Naive B cell (primary cell): ENCODE measurements at regions not wholly inside any gene's neighbourhood (a gene's known extent, or its start where the extent isn't known, plus 50 kb on each side); places are given as distances from the start of the nearest gene placed in this dataset.
A peak's percentile ranks its signal among the peaks of the same experiment; 100 is the strongest.

ENCODE experiments used
- ATAC-seq, 2 donors: fragments of 150-1000 bp; cut with Tn5 transposase; 2 replicates each; pipeline ENCODE4 v1.10.0; 2021; ENCODE audit warnings: low read depth in 2 of 2, mild to moderate bottlenecking in 2 of 2, moderate library complexity in 2 of 2
- DNase-seq: peaks from one replicate; pipeline ENCODE4 v3.0.0; 2022
- H3K27ac Mint-ChIP-seq, 6 donors: one replicate each; pipeline ENCODE4 v1.8.0; 2020 to 2022; ENCODE audit warnings: mild to moderate bottlenecking in 6 of 6, mixed read lengths in 6 of 6, moderate library complexity in 5 of 6, inconsistent platforms in 2 of 6
- H3K27me3 Mint-ChIP-seq, 3 donors: one replicate each; pipeline ENCODE4 v1.8.0; 2021 to 2022; ENCODE audit warnings: mixed read lengths in 3 of 3, mild to moderate bottlenecking in 1 of 3
- H3K36me3 Mint-ChIP-seq, 2 donors: one replicate each; pipeline ENCODE4 v1.8.0; 2020 to 2022; ENCODE audit warnings: mixed read lengths in 2 of 2, inconsistent platforms in 1 of 2, mild to moderate bottlenecking in 1 of 2
- H3K4me1 Mint-ChIP-seq, 3 donors: one replicate each; pipeline ENCODE4 v1.8.0; 2020 to 2022; ENCODE audit warnings: mixed read lengths in 3 of 3, inconsistent platforms in 1 of 3, mild to moderate bottlenecking in 1 of 3, moderate library complexity in 1 of 3
- H3K4me3 Mint-ChIP-seq, 8 donors: one replicate each; pipeline ENCODE4 v1.8.0; 2020 to 2022; ENCODE audit warnings: mild to moderate bottlenecking in 8 of 8, mixed read lengths in 8 of 8, moderate library complexity in 8 of 8, inconsistent platforms in 2 of 8
- H3K9me3 Mint-ChIP-seq, 7 donors: one replicate each; pipeline ENCODE4 v1.8.0; 2020 to 2022; ENCODE audit warnings: mixed read lengths in 7 of 7, mild to moderate bottlenecking in 5 of 7, inconsistent platforms in 2 of 7, moderate library complexity in 1 of 7

DNA sequence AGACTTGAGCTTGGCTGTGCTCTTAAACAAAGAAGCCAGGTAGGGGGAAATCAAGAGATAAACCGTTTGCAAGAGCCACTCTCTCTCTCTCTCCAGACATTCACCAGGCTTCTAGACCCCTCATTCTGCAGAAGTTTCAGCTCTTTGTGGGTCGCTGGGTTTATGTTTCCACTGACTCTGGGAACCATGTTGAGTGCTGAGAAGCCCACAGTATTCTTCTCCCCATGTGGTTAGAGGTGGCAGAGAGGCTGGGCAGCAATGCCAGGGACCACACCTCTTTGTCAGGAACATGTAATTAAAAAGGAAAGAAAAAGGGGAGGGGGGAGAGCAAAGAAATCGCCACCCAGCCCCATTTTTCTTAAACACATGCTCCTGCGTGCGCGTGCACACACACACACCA, 154.8 kb upstream of the SOX9 start:
- DNase-seq: no peak
- ATAC-seq: no peak
- H3K36me3 Mint-ChIP-seq: no peaks in the 10 kb centered on the region
- no peak overlapping the region for H3K4me3 Mint-ChIP-seq
- peaks cover 0 to 5% (median under 1%) of the 10 kb centered on the region in 7 donors for H3K9me3 Mint-ChIP-seq
- H3K27me3 Mint-ChIP-seq: no peaks in the 10 kb centered on the region
- H3K4me1 Mint-ChIP-seq: no peaks in the 10 kb centered on the region
- H3K27ac Mint-ChIP-seq: no peak overlapping the region

DNA sequence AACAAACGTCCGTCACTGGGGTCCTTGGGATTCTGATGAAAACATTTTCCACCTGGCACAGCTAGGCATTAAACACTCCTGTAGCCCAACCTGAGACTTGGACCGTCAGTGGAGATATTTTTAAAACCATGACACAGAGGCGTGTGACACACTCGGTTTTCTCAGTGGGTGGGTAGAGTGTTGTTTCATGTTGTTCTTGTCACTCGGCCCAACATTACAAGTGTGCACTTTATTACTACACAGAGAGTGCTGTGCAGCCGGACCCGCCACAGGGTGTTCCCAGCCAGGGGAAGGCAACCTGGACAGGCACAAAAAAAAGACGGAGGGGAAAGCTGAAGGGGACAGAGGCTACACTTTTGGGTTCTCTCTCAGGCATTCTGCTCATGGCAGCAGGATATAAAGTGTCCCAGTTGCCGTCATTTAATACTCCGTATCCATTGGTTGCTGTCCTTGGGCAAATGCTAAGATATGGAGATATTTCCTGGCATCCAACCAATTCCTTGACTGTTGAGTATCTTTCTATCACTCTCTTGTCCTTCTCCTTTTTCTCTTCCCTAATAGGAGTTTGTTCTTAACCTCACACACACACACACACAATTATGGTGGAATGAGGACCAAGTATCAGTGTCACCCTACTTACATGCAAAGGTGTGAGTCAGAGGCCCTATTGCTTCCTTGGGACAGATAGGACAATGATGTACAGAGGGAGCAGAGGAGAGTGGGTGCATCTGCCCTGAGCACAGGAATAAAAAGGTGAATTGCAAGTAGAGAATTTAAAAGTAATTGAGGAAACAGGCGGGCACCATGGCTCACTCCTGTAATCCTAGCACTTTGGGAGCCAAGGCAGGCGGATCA, 154.1 kb upstream of the SOX9 start:
- Mint-ChIP-seq H3K27ac (peak overlapping the region in 1 of 6 donors; percentile 61), H3K36me3 (no peaks in the 10 kb centered on the region), H3K4me1 (no peaks in the 10 kb centered on the region), H3K9me3 (peaks cover 0 to 5% (median 2%) of the 10 kb centered on the region in 7 donors), H3K4me3 (no peak overlapping the region), H3K27me3 (no peaks in the 10 kb centered on the region)
- ATAC-seq: no peak
- no peak for DNase-seq

DNA sequence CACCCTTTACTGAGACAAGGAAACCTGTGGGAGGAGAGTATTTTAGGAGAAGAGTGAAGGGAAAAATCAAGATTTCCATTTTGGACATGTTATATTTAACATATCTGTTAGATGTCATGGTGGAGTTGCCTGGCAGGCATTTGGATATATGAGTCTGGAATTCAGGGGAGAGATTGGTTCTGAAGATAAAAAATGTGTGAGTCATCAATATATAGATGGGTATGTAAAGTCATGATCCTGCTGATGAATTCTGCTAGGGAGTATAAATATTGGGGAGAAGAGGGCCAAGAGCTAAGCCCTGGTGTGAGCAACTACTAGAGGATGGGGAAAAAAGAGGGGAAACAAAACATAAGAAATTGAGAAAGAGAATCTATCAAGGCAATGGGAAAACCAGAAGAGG, 151.3 kb upstream of the SOX9 start:
- no peaks in the 10 kb centered on the region for H3K4me1 Mint-ChIP-seq
- H3K9me3 Mint-ChIP-seq: peaks cover 0 to 8% (median 2%) of the 10 kb centered on the region in 7 donors
- H3K27me3 Mint-ChIP-seq: no peaks in the 10 kb centered on the region
- ATAC-seq (no peak), DNase-seq (no peak)
- H3K36me3 Mint-ChIP-seq: no peaks in the 10 kb centered on the region
- no peak overlapping the region for H3K27ac Mint-ChIP-seq
- no peak overlapping the region for H3K4me3 Mint-ChIP-seq

DNA sequence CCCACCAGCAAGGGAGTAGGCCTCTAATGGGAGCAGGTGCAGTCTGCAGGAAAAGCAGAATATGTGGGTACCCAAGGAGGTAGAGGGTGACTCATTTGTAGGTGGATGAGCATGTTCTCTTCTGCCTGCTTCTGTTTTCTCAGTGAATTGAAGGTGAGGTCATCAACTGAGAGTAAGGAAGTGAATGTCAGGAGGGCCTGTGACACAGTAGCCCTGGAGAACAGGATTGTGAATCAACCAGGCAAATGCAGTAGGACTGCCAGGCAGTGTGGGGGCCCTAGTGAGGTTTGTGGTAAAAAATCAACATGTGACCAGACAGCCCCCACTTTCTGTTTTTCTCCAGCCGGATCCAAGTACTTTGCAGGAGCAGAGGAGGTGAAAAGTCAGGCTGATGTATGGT, 150.5 kb upstream of the SOX9 start:
- Mint-ChIP-seq H3K4me3 (no peak overlapping the region), H3K27me3 (no peaks in the 10 kb centered on the region), H3K9me3 (peaks cover 0 to 12% (median 2%) of the 10 kb centered on the region in 7 donors), H3K27ac (no peak overlapping the region), H3K36me3 (no peaks in the 10 kb centered on the region), H3K4me1 (no peaks in the 10 kb centered on the region)
- DNase-seq (no peak), ATAC-seq (no peak)

DNA sequence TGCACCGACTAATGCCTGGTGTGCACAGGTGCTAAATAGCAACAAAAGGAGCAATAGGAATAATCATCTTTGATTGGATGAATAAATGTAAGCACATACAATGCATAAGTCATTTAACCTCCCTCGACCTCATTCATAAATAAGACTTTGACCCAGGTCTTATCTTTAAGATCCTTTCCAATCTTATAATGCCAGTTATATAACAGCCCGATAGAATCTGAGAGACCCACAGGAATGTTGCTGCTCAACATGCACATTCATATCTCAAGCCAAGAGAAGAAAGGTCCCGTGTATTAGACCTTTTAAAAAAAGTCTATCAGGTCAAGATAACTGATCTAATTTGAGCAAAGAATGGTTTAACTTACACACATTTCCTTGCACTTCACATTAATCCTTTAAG, 146.8 kb upstream of the SOX9 start:
- H3K27ac Mint-ChIP-seq: no peak overlapping the region
- H3K4me3 Mint-ChIP-seq: no peak overlapping the region
- H3K27me3 Mint-ChIP-seq: no peaks in the 10 kb centered on the region
- no peaks in the 10 kb centered on the region for H3K36me3 Mint-ChIP-seq
- DNase-seq: no peak
- peaks cover 0 to 16% (median 4%) of the 10 kb centered on the region in 7 donors for H3K9me3 Mint-ChIP-seq
- no peak for ATAC-seq
- no peaks in the 10 kb centered on the region for H3K4me1 Mint-ChIP-seq

GRCh38 chr17:71975331-71975801, 145.5 kb upstream of the SOX9 start:
- Mint-ChIP-seq H3K36me3 (no peaks in the 10 kb centered on the region), H3K9me3 (peaks cover 2 to 18% (median 4%) of the 10 kb centered on the region in 7 donors), H3K4me1 (no peaks in the 10 kb centered on the region), H3K27ac (no peak overlapping the region), H3K27me3 (no peaks in the 10 kb centered on the region), H3K4me3 (peak overlapping the region in 1 of 8 donors; percentile 63)
- no peak for ATAC-seq
- DNase-seq: no peak

- Mint-ChIP-seq H3K27me3 (no peaks in the 10 kb centered on the region), H3K36me3 (no peaks in the 10 kb centered on the region), H3K4me3 (no peak overlapping the region), H3K27ac (no peak overlapping the region), H3K4me1 (no peaks in the 10 kb centered on the region), H3K9me3 (peaks cover 2 to 25% (median 5%) of the 10 kb centered on the region in 7 donors)
- ATAC-seq (no peak), DNase-seq (no peak)
Measured at GRCh38 chr17:71976011-71976649, 144.7 kb upstream of the SOX9 start.

GRCh38 chr17:71978435-71978834, 142.4 kb upstream of the SOX9 start:
- no peaks in the 10 kb centered on the region for H3K36me3 Mint-ChIP-seq
- peaks cover 0 to 36% (median 5%) of the 10 kb centered on the region in 7 donors for H3K9me3 Mint-ChIP-seq
- ATAC-seq (no peak), DNase-seq (no peak)
- H3K27me3 Mint-ChIP-seq: no peaks in the 10 kb centered on the region
- H3K4me1 Mint-ChIP-seq: no peaks in the 10 kb centered on the region
- no peak overlapping the region for H3K4me3 Mint-ChIP-seq
- no peak overlapping the region for H3K27ac Mint-ChIP-seq

GRCh38 chr17:71980171-71980570, 140.6 kb upstream of the SOX9 start:
- Mint-ChIP-seq H3K27ac (no peak overlapping the region), H3K9me3 (peaks cover 0 to 29% (median 5%) of the 10 kb centered on the region in 7 donors), H3K36me3 (no peaks in the 10 kb centered on the region), H3K4me3 (no peak overlapping the region), H3K4me1 (no peaks in the 10 kb centered on the region), H3K27me3 (no peaks in the 10 kb centered on the region)
- ATAC-seq (no peak), DNase-seq (no peak)

GRCh38 chr17:71983828-71984227, 137.0 kb upstream of the SOX9 start:
- Mint-ChIP-seq H3K4me1 (no peaks in the 10 kb centered on the region), H3K4me3 (no peak overlapping the region), H3K36me3 (no peaks in the 10 kb centered on the region), H3K27me3 (no peaks in the 10 kb centered on the region), H3K27ac (no peak overlapping the region), H3K9me3 (peaks cover 0 to 31% (median 9%) of the 10 kb centered on the region in 7 donors)
- ATAC-seq: no peak
- DNase-seq: no peak

DNA sequence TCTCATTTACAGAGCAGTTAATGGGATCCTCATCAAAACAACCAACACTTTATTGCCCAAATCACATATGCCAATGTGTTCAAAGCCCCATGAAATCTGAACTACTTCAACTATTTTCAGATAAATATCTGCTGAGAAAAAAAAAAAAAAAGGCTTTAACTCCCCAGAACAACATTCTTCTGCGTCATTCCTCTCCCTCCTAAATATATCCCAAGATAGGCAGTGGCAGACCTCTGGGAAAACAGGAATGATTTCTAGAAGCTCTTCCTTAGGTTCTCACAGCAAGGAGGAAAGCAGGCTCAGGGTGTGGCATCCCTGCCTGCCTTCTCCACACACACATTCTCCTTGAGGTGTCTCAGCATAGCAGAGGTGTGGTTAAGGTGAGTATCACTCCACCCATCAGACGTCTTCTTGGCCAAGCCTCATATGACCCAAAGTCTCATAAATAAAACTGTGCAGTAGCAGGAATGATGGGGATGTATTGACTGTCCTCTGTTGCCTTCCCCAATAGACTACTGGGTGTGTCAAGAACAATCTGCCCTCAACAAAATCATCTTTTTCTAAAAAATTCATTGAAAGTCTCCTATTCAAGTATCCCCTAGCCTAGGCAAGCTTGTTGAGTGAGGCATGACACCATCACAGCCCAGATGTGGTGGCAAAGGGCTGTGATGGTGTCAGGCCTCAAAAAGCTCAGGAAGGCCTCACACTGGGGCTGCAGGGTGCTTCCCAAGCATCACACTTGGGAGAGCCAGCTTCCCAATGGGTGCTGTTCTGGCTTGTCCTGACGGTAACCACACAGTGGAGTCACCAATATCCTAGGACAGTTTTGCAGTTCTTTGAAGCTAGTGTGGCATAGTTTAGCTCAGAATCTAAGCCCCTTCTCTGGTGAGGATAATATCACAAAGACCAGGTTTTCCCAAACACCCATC, 135.4 kb upstream of the SOX9 start:
- Mint-ChIP-seq H3K4me3 (no peak overlapping the region), H3K27ac (no peak overlapping the region), H3K36me3 (no peaks in the 10 kb centered on the region), H3K27me3 (no peaks in the 10 kb centered on the region), H3K4me1 (no peaks in the 10 kb centered on the region), H3K9me3 (peaks cover 3 to 27% (median 6%) of the 10 kb centered on the region in 7 donors)
- DNase-seq (no peak), ATAC-seq (no peak)

- ATAC-seq (no peak), DNase-seq (no peak)
- no peaks in the 10 kb centered on the region for H3K27me3 Mint-ChIP-seq
- no peak overlapping the region for H3K4me3 Mint-ChIP-seq
- H3K36me3 Mint-ChIP-seq: no peaks in the 10 kb centered on the region
- H3K27ac Mint-ChIP-seq: no peak overlapping the region
- peaks cover 3 to 16% (median 4%) of the 10 kb centered on the region in 7 donors for H3K9me3 Mint-ChIP-seq
- H3K4me1 Mint-ChIP-seq: no peaks in the 10 kb centered on the region
Measured at GRCh38 chr17:71986886-71987285, 133.9 kb upstream of the SOX9 start.

DNA sequence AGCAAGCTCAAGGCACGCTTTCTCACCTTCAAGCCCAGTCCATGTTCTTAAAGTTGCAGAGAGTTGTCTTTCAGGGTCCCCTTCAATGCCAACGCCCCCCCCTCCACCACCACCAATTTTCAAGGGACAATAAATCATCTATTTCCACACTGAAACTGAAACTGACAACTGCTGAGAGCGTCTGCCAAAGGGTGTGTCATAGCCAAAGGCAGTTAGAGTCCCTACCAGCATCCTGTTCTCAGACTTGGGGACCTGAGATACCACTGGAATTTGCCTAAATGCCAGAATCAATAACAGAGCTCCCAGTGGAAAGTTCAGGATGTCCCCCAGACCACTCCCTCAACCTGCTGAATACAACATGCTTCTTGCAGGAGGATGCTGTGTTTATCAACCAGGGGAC, 133.2 kb upstream of the SOX9 start:
- H3K27me3 Mint-ChIP-seq: no peaks in the 10 kb centered on the region
- no peak for ATAC-seq
- no peaks in the 10 kb centered on the region for H3K36me3 Mint-ChIP-seq
- H3K9me3 Mint-ChIP-seq: peaks cover 3 to 14% (median 4%) of the 10 kb centered on the region in 7 donors
- no peak overlapping the region for H3K4me3 Mint-ChIP-seq
- H3K4me1 Mint-ChIP-seq: no peaks in the 10 kb centered on the region
- no peak for DNase-seq
- no peak overlapping the region for H3K27ac Mint-ChIP-seq
